Suppressor macrophage (primary cell): ENCODE measurements at regions not wholly inside any gene's neighbourhood (a gene's known extent, or its start where the extent isn't known, plus 50 kb on each side); places are given as distances from the start of the nearest gene placed in this dataset.
"Not testable (repeated sequence)": the region's sequence is repeated elsewhere in the genome, so short reads cannot be mapped to it uniquely, and the experiment has no call there.

Experiments
- DNase-seq, 4 experiments: peaks; one replicate each; pipeline ENCODE4 v3.0.0-alpha.2; 2020 to 2022

DNA sequence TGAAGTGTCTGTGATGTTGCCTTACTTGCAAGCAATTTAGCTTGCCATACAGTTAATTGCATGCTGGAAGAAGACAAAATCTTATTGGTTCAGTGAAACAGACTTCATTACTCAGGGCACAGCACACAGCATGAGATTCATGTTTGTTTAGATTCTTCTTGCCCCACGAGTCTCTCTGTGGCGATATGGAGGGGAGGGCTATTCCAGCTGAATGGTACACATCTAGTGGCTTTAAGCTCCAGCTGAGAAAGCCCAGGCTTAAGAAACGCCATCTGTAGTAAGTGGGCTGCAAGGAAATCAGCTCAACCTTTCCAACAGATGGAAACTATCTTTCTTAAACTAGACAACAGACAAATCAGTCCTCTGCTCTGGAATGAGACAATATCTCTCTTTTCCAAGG lies 1022.0 kb downstream of the NCAM2 start:
- DNase-seq = no peak

DNA sequence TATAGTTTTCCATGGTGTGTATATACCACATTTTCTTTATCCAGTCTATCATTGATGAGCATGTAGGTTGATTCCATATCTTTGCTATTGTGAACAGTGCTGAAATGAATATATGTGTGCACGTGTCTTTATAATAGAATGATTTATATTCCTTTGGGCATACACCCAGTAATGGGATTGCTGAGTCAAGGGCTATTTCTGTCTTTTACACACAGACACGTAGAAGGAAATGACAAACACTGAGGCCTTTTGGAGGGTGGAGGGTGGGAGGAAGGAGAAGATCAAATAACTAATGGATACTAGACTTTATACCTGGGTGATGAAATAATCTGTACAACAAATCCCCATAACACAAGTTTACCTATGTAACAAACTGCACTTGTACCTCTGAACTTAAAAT lies 1025.7 kb downstream of the NCAM2 start:
- not testable (repeated sequence) for DNase-seq

DNA sequence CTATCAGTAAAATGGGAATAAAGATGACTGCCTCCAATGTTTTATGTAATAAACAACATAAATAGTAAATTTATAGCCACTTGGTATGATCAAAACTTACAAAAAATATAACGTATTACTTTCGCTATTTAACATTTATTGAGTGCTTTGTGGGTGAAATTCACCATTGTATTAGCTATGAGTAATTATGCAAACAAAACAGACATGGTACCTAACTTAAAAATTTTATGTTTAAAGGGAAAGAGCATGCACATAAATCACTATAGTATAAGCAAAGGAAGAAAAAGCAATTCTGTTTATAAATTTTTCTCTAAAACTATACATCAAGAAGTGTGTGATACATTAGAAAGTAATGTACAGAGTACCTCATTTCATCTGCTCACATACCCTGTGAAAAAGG lies 1046.2 kb downstream of the NCAM2 start:
- no peak for DNase-seq

DNA sequence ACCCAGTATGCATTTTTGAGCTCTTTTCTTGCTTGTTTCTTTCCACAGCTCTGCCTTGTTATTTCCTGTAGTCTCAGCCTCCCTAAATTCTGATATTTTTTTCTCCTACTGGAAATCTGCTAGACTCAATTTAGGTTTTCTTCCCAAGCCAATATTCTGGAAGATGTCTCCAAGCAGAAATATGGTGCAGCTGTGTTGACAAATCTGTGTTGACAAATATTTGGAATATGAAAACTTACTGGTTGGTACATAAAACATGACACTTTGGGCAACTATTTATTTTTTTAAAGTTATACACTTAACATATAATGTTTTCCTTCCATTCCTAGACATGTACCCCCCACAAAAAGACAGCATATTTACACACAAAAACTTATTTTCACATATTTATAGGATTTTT lies 1048.4 kb downstream of the NCAM2 start:
- no peak for DNase-seq

DNA sequence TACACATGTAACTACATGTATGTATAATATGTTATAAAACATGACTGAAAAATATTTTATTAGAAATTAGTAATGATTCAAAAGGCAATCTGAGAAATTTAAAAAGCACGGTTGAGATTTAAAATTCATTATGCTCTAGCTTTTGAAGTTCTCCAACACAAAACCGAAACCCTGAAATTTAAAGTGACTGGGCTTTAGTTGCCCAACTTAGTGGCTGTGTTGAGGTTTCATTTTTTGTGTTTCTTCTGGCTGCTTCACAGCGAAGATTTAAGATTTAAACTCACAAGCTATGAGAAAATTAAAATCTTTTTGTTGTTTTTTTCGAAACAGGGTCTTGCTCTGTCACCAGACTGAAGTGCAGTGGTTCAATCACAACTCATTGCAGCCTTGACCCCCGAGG lies 1058.7 kb downstream of the NCAM2 start:
- no peak for DNase-seq

- no peak for DNase-seq
Observed at GRCh38 chr21:22062472-22063139, 1064.4 kb downstream of the NCAM2 start.

DNA sequence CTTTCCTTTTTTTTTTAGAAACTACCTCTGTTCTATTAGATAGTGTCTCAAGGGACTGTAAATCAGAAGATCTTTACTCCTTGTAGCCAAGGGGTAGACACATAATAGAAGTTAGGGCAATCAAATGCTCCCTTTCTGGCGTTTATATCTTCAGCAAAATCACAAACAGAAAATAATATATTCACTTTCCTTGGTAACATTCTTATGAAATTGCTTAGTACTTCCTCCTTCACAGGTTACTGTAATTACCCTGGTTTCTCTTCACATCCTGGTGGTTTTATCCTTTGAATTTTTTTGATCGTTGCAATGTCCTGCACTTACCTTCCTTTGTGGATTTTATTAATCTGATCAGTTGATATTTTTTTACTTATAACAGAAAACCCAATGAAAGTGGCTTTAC lies 1064.9 kb downstream of the NCAM2 start:
- no peak for DNase-seq

GRCh38 chr21:22076471-22076870 lies 1078.3 kb downstream of the NCAM2 start:
- no peak for DNase-seq

DNA sequence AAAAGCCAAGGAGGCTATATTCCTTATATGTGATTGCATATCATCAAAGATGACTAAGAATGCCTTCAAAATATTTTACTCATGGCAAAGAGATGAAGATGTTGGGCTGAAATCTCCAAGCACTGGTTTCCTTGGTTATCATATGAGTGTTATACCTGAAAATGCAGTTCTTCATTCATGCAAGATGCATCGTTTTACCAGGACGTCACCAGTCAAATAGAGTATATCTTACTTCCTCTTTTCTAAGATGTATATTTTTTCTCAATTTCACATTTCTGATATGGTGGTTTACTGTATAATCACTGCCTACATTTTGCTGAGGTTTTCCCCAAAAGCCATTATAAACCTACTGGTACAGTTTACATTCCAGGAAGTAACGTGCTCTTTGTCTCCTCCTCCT lies 1085.7 kb downstream of the NCAM2 start:
- no peak for DNase-seq

GRCh38 chr21:22096314-22096713 lies 1098.1 kb downstream of the NCAM2 start:
- no peak for DNase-seq

DNA sequence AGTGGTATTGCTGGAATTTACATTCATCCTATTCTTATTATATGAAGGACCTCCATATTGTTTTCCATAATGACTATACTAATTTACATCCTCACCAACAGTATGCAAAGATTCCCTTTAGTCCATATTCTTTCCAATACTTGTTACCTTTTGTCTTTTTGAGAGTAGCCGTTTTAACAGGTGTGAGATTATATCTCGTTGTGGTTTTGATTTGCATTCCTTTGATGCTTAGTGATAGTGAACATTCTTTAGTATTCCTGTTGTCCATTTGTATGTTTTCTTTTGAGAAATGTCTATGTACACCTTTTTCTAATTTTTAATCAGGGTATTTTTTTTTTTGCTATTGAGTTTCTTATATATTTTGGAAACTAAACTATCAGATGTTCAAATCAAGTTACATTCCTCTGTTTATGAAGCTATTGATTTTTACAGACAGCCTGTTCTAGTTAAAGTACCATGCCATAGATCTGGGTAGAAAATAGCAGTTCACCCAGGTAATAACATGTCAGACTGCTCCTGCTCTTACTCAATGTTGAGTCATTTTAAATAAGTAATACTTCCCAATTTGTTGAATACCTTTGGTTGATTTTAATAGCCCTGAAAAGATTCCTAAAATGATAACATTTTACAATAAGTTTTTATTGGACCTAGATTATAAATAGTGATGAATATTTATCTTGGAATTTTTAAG lies 1108.7 kb downstream of the NCAM2 start:
- DNase-seq = no peak

DNA sequence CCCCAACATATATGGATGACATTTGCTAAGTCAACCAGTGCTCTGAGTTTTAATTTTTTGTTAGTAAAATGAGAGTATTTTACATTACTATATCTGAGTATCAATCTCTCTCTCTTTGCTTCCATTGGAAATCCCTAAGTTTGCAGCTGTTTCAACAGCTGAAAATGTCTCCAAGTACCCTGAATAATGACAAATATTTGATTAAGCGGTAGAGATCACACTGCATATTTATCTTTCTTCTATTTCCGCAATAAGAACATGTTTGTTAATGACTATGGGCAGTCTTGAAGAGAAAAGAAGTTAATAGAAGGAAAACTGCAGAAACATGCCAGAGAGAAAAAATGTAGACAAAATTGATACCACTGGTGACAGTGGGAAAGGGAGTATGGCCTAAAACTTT lies 1117.5 kb downstream of the NCAM2 start:
- no peak for DNase-seq

DNA sequence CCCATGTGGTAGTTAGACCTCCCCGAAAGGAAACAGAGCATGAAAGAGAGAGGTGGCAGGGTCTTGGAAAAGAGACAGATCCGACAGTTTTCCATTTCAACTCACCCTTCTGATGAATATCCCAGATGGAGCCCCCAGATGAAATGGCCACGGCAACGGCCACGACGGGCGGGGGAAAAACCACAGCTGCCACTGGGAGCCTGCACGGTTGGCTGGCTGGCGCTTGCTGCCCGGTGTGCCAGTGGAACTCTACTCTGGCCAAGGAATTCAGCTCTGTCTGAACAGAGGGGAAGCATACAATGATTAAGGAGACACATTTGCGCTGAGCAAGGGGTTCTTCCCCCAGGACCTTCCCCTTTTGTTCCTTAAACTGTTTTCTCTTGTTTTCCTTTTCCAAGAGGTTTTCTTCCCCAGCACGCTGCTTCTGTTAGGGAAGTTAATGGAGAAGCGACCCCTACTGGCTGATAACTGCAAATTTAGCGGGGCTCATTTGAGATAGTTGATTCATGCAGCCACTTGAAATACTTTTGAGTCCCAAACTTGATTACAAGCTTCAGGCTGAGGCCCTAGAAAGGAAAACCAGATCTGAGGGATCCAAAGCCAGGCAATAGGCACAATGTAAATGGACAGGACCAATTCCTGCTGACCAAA lies 1122.5 kb downstream of the NCAM2 start:
- DNase-seq = peak in 3 of 4 experiments; percentile 3 to 12 (median 3)

DNA sequence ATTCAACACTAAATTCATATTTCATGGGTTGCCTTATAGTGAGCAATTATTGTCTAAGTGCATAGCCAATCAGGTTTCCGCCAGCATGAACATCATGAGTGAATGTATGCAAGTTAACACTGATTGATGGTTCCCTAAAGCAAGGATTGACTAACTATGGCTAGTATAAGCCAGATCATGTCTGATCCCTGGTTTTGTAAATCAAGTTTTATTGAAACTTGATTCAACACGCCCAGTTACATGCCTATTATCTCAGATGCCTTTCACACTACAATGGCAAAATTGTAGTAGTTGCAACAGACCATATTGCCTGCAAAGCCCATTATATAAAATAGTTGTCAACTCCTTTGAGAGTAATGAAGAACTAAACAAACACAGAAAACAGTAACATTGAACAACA lies 1127.4 kb downstream of the NCAM2 start:
- no peak for DNase-seq

- DNase-seq = no peak
Observed at GRCh38 chr21:22128671-22129070, 1130.5 kb downstream of the NCAM2 start.

- DNase-seq = no peak
Observed at GRCh38 chr21:22132358-22133071, 1134.3 kb downstream of the NCAM2 start.

GRCh38 chr21:22136740-22137139 lies 1138.5 kb downstream of the NCAM2 start:
- DNase-seq = no peak

DNA sequence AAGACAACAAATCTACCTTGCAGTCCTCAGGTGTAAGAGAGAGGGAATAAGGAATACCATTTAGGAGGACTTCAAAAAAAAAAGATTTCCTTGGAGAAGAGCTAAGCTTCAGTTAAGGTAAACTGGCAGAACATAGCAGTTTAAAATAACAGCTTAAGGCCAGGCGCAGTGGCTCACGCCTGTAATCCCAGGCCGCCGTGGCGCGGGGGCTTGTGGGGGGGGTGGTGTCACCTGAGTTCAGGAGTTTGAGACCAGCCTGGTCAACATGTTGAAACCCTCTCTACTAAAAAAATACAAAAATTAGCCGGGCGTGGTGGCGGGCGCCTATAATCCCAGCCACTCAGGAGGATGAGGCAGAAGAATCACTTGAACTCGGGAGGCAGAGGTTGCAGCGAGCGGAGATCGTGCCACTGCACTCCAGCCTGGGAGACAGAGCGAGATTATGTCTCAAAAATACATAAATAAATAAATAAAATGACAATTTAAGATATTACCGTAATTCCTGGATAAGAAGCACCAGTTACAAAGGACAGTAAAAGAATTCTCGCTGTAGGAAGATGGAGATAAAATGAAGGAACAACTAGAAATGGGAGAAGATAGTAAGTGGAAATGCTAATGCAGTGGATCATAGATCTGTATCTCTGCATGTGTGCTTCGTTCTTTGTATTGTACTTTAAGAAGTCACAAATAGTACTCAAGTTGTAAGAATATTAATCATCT lies 1140.2 kb downstream of the NCAM2 start:
- no peak for DNase-seq

DNA sequence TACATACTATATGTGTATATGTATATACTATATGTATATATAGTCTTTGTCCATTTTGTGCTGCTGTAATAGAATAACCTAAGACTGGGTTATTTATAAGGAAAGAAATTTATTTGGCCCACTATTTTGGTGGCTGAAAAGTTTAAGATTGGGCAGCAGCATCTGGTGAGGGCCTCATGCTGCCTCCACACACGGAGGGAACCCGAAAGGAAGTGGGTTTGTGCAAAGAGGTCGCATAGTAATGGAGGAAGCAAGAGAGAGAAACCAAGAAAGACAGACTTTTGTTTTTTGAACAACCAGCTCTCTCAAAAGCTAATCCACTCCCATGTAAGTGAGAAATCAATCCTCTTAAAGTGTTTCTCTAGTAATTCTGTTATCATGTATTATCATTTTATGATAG lies 1147.3 kb downstream of the NCAM2 start:
- DNase-seq = no peak

- no peak for DNase-seq
Observed at GRCh38 chr21:22154579-22155274, 1156.5 kb downstream of the NCAM2 start.

DNA sequence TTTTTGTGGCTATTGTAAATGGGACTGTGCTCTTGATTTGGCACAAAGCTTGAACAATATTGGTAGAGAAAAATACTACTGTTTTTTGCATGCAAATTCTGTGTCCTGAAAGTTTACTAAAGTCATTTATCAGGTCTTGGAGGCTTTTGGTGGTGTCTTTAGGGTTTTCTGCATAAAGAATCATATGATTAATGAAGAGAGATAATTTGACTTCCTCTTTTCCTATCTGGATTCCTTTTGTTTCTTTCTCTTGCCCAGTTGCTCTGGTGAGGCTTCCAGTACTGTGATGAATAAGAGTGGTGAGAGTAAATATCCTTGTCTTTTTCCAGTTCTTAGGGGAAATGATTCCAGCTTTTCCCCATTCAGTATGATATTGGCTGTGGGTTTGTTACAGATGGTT lies 1166.7 kb downstream of the NCAM2 start:
- no peak for DNase-seq

DNA sequence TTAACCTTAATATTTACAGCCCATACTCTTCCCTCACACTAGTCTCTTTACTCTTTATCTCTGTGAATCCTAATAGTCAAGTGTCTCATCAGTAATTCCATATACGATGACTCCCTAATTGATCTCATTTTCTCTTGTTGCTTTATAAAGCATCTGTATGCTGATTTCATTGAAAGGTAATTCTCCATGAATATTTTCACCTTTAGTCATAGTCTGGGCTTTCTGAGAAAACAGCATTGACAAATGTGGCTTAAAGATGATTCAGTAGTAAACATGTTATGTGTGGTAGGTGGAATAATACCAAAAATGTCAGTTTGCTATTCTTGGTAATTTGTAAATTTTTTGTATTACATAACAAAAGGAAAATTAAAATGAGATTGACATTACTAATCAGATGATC lies 1176.5 kb downstream of the NCAM2 start:
- DNase-seq = no peak
